DOHH2 (cell line): ENCODE measurements at regions not wholly inside any gene's neighbourhood (a gene's known extent, or its start where the extent isn't known, plus 50 kb on each side); places are given as distances from the start of the nearest gene placed in this dataset.

ENCODE experiments used
- EZH2phosphoT487 ChIP-seq: fragments of 200-600 bp; sonication (generic); IDR thresholded peaks from 2 replicates; pipeline ENCODE4 v1.6.1; 2017; ENCODE audit warnings: borderline replicate concordance, mild to moderate bottlenecking, antibody characterized with exemption, low read length, moderate library complexity, mixed read lengths
- TF ChIP-seq, protein P1 (sequence below): fragments of 200-600 bp; sonication (generic); IDR thresholded peaks from one replicate; pipeline ENCODE4 v1.5.1; 2014; ENCODE audit warnings: antibody characterized with exemption, mild to moderate bottlenecking, low read depth, low read length; ENCODE audit not compliant: poor library complexity, severe bottlenecking

GRCh38 chr13:34465423-34465922 is 476.6 kb upstream of the NBEA start:
- TF ChIP-seq, protein P1, sequence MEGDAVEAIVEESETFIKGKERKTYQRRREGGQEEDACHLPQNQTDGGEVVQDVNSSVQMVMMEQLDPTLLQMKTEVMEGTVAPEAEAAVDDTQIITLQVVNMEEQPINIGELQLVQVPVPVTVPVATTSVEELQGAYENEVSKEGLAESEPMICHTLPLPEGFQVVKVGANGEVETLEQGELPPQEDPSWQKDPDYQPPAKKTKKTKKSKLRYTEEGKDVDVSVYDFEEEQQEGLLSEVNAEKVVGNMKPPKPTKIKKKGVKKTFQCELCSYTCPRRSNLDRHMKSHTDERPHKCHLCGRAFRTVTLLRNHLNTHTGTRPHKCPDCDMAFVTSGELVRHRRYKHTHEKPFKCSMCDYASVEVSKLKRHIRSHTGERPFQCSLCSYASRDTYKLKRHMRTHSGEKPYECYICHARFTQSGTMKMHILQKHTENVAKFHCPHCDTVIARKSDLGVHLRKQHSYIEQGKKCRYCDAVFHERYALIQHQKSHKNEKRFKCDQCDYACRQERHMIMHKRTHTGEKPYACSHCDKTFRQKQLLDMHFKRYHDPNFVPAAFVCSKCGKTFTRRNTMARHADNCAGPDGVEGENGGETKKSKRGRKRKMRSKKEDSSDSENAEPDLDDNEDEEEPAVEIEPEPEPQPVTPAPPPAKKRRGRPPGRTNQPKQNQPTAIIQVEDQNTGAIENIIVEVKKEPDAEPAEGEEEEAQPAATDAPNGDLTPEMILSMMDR: no peak
- TF ChIP-seq EZH2phosphoT487: no peak
